ENCODE measurements at regions not wholly inside any gene's neighbourhood (a gene's known extent, or its start where the extent isn't known, plus 50 kb on each side); places are given as distances from the start of the nearest gene placed in this dataset.
"Not testable (repeated sequence)": the region's sequence is repeated elsewhere in the genome, so short reads cannot be mapped to it uniquely, and the experiment has no call there.

DNA sequence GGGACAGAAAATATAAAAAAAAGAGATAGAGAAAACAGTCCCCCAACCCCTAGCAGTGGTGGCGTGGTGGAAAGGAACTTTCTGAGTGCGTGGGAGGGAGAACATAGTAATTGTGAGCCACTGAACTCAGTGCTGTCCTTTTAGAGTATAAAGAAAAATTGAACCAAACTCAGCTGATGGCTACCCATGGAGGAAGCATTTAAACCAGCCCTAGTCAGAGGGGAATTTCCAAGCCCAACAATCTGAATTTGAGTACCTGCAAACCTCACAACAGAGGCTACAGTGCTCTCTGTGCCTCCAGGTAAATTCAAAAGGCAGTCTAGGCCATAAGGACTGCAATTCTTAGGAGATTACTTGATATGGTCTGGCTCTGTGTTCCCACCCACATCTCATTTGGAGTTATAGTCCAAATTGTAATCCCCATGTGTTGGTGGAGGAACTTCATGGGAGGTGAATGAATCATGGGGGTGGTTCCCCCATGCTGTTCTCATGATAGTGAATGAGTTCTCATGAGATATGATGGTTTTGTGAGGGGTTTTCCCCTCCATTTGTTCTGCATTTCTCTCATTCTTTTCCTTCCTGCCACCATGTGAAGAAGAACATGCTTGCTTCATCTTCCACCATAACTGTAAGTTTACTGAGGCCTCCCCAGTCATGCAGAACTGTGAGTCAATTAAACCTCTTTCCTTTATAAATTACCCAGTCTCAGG, 687.8 kb downstream of the FAM181B start:
- DNase-seq = no peak

GRCh38 chr11:82043316-82043715, 690.3 kb downstream of the FAM181B start:
- DNase-seq = no peak

DNA sequence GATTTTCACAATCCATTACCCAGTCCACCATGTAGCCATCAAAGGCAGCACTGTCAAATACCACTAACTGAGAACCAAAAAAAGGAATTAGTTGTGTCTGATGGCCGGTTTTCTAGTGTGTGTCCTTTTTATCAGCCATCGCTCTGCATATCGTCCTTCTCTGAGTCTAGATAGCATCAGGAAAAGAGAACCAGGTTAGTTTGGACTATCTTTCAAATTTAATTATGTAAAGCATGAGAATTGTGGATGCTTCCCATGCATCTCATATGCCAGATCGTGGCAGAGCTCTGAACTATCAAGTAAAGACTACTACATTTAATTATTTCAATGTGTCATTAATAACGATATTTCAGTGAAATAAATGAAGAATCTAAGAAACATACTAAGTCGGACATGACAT, 691.9 kb downstream of the FAM181B start:
- DNase-seq = no peak

- no peak for DNase-seq
These were observed 695.5 kb downstream of the FAM181B start for GRCh38 chr11:82038154-82038553.

GRCh38 chr11:82034527-82034926, 699.1 kb downstream of the FAM181B start:
- DNase-seq = no peak

DNA sequence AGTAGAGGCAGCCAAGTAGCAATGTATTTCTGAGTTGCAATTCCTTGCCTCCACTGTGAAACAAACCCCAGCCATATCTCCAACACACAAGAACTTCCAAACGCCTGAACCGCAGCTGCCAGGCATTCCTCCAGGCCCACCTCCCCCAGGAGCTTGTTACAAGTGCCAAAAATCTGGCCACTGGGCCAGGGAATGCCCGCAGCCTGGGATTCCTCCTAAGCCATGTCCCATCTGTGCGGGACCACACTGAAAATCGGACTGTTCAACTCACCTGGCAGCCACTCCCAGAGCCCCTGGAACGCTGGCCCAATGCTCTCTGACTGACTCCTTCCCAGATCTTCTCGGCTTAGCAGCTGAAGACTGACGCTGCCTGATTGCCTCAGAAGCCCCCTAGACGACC, 706.3 kb downstream of the FAM181B start:
- not testable (repeated sequence) for DNase-seq

DNA sequence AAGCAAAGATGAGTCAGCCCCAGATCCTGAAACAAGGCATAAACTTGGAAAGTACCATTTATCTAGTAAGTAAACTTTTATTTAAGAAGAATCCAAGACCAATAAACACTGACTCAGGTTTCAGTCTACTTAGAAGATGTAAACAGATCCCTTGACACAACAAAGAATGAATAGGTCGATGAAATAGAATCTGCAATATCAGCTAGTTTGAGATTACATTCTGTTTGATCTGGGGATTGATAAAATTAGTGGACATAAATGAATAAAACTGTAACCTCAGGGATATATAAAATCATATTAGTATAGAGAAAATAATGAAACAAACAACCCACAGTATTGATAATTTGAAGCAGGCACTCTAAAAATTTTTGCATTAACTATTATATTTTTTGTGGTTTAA, 708.9 kb downstream of the FAM181B start:
- DNase-seq = no peak

GRCh38 chr11:82012276-82012675, 721.4 kb downstream of the FAM181B start:
- DNase-seq = no peak

DNA sequence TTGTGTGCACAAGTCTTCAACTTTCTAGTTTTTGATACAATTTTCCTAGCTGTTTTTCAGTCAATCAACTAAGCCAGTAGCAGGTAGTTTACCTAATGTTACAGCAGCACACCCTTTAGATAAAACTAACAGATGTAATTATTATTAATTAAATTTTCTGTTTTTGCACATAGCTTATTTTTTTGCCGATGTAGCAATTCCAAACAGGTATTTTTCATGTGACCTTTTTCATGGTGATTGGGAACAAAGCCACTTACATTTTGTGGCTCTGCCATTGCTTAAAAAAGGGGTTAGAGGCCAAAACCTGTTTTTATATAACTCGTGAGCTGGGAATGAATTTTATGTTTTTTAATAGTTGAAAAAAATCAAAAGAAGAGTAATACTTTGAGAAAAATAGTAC, 724.5 kb downstream of the FAM181B start:
- DNase-seq = no peak

DNA sequence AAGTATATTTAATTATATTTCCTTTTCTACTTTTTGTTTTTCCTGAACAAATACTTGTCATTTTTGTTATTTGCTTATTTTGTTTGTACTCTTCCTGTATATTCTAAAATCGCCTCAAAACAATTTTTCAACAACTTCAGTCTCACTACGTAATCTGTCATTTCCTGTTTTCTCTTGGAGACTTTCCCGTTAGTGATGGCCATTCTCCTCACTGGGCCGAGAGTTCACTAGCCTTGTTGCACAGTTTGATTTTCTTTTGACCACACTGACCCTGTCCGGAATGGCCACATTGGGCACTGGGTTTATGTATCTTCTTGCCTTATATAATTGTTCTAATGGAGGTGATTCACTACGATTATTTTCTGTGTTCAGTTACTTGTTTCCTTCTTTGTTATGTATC, 726.1 kb downstream of the FAM181B start:
- no peak for DNase-seq

- DNase-seq = no peak
These were observed 729.0 kb downstream of the FAM181B start for GRCh38 chr11:82004537-82005213.

DNA sequence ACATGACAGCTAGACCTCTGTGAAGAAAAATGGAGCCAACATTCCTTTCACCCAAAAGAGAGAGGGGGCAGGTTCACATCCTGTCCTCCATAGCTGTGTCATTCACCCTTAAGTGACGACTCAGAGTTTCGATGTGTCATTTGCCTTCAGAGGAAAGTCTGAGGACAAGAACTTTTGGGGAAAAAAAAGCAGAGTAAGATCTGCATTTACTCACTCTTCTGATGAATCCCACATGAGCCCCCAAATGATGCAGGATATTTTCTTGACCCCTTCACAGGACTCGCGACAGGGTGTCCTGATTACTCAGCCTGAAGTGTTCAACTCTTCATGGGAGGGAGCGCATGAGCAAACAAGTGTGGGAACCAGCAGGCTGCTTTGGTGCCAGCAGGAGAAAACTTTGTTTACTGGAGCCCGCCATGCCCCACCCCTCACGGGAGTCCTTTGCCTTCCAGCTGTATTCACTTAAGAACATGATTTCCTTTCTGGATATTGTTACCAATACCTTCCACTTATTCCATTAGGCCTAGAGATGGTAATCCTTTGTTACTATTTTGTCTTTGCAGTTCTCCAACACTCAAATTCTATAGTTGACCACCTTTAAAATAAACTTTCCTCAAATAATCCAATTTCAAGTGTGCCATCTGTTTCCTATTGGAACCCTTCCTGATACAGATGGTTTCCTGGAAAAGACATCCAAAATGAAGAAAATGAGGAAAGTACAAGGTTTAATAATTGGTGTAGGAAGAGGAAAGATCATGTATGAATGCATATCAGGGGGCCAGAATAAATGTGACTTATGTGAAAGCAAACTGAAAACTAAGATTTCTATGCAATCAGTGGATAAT, 729.8 kb downstream of the FAM181B start:
- no peak for DNase-seq

DNA sequence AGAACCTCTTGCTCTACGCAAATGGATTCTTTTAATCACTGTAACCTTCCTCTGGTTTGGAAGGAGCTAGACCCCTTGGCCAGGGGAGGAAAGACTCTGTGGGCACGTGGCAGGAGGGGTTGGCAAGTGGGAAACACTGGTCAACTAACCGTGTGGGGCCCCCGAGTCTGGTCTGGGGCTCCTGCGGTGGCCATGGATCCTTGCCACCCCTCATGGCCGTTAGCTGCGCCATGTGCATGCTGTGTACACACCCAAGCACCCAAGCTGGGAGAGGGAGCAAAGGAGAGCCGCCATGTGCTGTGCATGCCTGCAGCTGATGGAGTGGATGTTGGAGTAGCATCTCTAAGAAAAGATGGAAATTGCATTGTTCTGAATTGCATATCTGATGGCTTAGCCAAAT, 730.6 kb downstream of the FAM181B start:
- DNase-seq = no peak

- DNase-seq = no peak
These were observed 737.8 kb downstream of the FAM181B start for GRCh38 chr11:81995889-81996288.

DNA sequence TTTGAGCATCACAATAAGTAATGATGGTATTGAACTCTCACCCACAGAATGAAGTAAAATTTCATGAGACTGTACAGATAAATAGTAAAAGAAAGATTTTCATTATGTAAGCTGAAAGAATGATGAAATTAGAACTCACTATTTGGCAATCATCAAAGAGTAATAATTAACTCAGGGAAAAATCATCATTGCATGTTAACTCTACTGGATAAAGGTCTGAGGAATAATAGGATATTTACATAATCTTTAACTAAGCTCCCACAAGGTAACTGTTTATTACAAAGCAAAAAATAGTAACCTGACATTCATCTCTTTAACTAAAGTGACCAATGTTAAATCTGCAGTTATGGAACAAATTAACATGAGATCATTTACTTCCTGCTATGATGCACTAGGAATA, 739.9 kb downstream of the FAM181B start:
- no peak for DNase-seq

GRCh38 chr11:81990659-81991443, 742.8 kb downstream of the FAM181B start:
- DNase-seq = no peak

- no peak for DNase-seq
These were observed 744.6 kb downstream of the FAM181B start for GRCh38 chr11:81989093-81989492.

DNA sequence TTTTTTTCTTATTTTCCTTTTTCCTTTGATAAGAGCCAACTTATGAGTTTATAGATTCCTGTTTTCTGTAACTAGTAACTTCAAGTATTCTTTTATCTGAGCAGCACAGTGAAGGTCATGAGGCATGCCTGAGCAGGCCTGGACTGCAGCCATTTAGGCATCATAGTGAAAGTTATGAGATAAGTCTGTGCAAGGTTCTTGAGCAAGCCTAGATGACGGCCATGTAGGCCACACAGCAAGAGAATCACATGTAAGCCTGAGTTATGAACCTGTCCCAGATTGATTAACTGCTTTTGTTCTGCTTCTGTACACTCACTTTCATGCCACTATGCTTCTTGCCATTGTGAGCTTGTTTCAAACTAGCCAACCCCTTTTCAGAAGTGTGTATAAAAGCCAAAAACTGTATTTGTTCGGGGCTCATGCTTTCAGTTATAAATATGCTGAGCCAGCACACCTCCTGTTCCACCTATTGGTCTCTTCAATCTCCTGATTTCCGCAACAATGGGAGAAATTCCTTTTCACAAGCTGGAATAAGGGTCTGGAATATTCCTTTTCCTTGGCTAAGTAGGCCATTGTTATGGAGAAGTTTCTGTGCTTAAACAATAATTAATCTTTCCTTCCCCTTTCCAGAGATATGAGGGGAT, 745.7 kb downstream of the FAM181B start:
- DNase-seq = no peak

DNA sequence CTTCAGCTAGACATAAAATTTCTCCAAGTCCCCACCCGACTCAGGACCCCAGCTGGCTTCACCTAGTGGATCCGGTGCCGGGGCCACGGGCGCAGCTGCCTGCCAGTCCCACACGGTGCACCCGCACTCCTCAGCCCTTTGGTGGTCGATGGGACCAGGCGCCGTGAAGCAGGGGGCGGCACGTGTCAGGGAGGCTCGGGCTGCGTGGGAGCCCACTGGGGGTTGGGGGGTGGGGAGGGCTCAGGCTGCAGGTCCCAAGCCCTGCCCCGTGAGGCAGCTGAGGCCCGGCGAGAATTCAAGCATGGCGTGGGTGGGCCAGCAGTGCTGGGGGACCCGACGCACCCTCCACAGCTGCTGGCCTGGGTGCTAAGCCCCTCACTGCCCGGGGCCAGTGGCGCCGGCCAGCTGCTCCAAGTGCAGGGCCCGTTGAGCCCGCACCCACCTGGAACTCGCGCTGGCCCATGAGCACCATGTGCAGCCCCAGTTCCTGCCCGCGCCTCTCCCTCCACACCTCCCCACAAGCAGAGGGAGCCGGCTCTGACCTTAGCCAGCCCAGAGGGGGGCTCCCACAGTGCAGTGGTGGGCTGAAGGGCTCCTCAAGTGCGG, 747.0 kb downstream of the FAM181B start:
- no peak for DNase-seq

DNA sequence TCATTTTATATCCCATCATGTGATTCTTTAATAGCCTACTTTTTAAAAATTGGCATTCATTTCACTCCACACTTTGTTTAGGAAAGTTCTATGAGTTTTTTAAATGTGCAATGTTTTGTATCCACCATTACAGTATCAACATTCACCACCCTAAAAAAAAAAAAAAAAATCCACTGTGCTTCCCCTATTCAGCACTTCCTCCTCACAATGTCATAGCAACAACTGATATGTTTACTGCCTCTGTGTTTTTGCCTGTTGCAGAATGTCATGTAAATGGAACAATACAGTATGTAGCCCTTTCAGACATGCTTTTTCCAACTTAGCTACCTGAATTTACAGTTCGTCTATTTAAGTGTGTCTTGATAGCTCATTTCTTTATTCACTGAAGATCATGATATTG, 754.2 kb downstream of the FAM181B start:
- no peak for DNase-seq

GRCh38 chr11:81975261-81975900, 758.3 kb downstream of the FAM181B start:
- no peak for DNase-seq

GRCh38 chr11:81970886-81971285, 762.8 kb downstream of the FAM181B start:
- no peak for DNase-seq
